ENCODE measurements at regions not wholly inside any gene's neighbourhood (a gene's known extent, or its start where the extent isn't known, plus 50 kb on each side); places are given as distances from the start of the nearest gene placed in this dataset.

GRCh38 chr11:26942356-26942755 lies 51.6 kb upstream of the FIBIN start:
- TF ChIP-seq CTCF (conservative IDR thresholded peaks at IDR 0.05; ENCODE audit: low read length) (no peak), EZH2phosphoT487 (IDR thresholded peaks at IDR 0.05; ENCODE audit: borderline replicate concordance) (no peak)

GRCh38 chr11:26943636-26944035 lies 50.3 kb upstream of the FIBIN start:
- H3K36me3 ChIP-seq (ENCODE audit: insufficient read depth, low read length) = no peaks in the 10 kb centered on the region
- no peaks in the 10 kb centered on the region for H3K9me2 ChIP-seq (replicated peaks; ENCODE audit: low read depth, low read length)
- H4K20me1 ChIP-seq (ENCODE audit: insufficient read depth, low read length, poor library complexity, severe bottlenecking) = no peaks in the 10 kb centered on the region
- no peaks in the 10 kb centered on the region for H3K79me2 ChIP-seq (ENCODE audit: insufficient read depth, low read length)
- no peaks in the 10 kb centered on the region for H3K27me3 ChIP-seq (ENCODE audit: insufficient read depth, low read length, poor library complexity, severe bottlenecking)
- TF ChIP-seq EZH2phosphoT487 (IDR thresholded peaks at IDR 0.05; ENCODE audit: borderline replicate concordance) = no peak
- TF ChIP-seq CTCF (conservative IDR thresholded peaks at IDR 0.05; ENCODE audit: low read length) = no peak
- H3K4me1 ChIP-seq (ENCODE audit: insufficient read depth, low read length, poor library complexity, severe bottlenecking) = peaks cover 2% of the 10 kb centered on the region
- H3K9ac ChIP-seq (ENCODE audit: low read depth, low read length, poor library complexity, severe bottlenecking) = no peak overlapping the region
- H3K9me3 ChIP-seq (ENCODE audit: insufficient read depth, low read depth, low read length) = no peaks in the 10 kb centered on the region
- H3K4me3 ChIP-seq (ENCODE audit: low read length, poor library complexity, severe bottlenecking) = no peak overlapping the region
- H3F3A ChIP-seq (ENCODE audit: low read depth) = 0 out of 2 replicates have a peak, but pooled peaks cover 3% of the 10 kb centered on the region
- no peak overlapping the region for H2AFZ ChIP-seq (ENCODE audit: low read length)
- no peak overlapping the region for H3K4me2 ChIP-seq (ENCODE audit: low read depth, low read length, poor library complexity, severe bottlenecking)

More at GRCh38 chr11:26942356-26942755, 51.6 kb upstream of the FIBIN start:
- no peaks in the 10 kb centered on the region for H4K20me1 ChIP-seq (ENCODE audit: insufficient read depth, low read length, poor library complexity, severe bottlenecking)
- H3K9me3 ChIP-seq (ENCODE audit: insufficient read depth, low read depth, low read length) = no peaks in the 10 kb centered on the region
- H3F3A ChIP-seq (ENCODE audit: low read depth) = 0 out of 2 replicates have a peak, but pooled peaks cover 3% of the 10 kb centered on the region
- no peaks in the 10 kb centered on the region for H3K79me2 ChIP-seq (ENCODE audit: insufficient read depth, low read length)
- H3K4me2 ChIP-seq (ENCODE audit: low read depth, low read length, poor library complexity, severe bottlenecking) = no peak overlapping the region
- H3K36me3 ChIP-seq (ENCODE audit: insufficient read depth, low read length) = no peaks in the 10 kb centered on the region
- H2AFZ ChIP-seq (ENCODE audit: low read length) = no peak overlapping the region
- H3K4me1 ChIP-seq (ENCODE audit: insufficient read depth, low read length, poor library complexity, severe bottlenecking) = no peaks in the 10 kb centered on the region
- H3K9ac ChIP-seq (ENCODE audit: low read depth, low read length, poor library complexity, severe bottlenecking) = no peak overlapping the region
- H3K27me3 ChIP-seq (ENCODE audit: insufficient read depth, low read length, poor library complexity, severe bottlenecking) = no peaks in the 10 kb centered on the region
- no peak overlapping the region for H3K4me3 ChIP-seq (ENCODE audit: low read length, poor library complexity, severe bottlenecking)
- no peaks in the 10 kb centered on the region for H3K9me2 ChIP-seq (replicated peaks; ENCODE audit: low read depth, low read length)

Data from Loucy (cell line).